CD4-positive, alpha-beta T cell treated with Interleukin-2 at 100 ng/mL for 4 hours (primary cell): ENCODE measurements at regions not wholly inside any gene's neighbourhood (a gene's known extent, or its start where the extent isn't known, plus 50 kb on each side); places are given as distances from the start of the nearest gene placed in this dataset.

Experiments
- DNase-seq: peaks from one replicate; pipeline ENCODE4 v3.0.0-alpha.2; 2020; ENCODE audit warnings: low spot score

DNA sequence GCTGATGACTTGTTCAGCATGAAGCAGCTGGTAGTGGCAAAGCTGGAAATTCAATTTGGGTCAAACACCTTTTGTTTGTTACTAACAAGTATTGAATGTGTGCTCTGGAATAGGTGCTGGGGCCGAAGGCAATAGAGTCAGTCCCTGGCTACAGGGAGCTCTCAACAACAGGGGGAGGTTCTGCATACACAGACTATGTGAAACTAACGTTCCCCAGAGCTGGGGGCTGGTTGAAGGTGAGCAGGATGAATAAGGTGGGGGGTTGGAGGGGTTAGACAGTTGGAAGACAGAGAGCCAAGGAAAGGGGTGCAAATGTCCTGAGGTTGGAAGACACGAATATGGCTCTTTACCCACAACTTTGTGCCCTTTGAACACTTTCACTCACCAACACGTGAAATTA is 84.1 kb upstream of the PLPP4 start:
- DNase-seq, result no peak

DNA sequence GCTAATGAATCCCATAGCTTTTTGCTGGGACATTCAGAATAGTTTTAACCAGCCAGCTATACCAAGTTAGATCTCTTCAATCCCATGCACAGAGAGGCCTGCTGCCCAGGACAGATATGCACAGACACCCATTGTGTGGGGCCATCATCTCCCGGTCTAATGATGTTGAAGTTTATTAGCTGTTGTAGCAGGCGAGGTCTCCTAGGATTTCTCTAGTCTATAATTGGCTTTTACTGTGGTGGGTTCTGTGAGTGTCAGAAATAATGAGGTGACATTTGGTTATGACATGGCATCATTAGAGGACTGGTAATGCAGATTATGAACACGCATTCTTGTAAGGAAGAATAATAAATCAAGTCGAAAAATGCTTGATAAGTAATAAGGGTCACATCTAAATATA is 81.4 kb upstream of the PLPP4 start:
- no peak for DNase-seq

DNA sequence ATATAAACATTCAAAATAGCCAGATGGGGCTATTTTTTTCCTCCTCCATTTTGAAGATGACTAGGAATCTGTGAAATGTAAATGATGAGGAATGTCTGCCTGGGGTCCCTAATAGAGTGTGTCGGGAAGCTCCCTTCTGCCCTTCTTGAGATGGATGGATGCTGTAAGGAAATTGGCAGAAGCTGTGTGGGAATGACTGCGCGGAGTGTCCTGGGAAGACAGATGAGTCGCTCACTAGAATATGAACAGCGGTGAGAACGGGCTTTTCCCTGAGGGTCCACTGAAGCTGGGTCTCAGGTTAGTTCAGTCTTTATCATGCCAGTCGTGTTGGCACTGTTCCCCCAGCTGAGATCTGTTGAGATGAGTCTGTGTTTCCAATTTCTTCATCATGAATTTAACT is 75.1 kb upstream of the PLPP4 start:
- no peak for DNase-seq

DNA sequence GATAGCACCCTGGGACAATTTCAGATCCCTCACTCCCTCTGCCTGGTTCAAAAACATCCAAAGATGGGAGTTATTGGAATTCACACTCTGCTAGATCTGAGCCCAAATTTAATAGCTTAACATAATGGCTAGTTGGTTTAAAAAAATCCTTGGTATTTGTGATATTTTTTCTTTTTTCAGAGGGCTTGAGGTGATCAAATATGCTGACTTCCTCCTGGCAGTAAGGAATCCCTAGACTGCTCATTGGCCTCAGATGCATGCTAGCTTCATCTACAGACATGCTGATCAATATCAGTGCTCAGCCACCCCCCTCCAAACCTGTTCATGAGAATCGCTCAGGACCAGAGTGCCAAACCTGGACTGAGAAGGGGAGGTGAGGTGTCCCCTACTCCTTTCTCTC is 74.7 kb upstream of the PLPP4 start:
- DNase-seq, result no peak

DNA sequence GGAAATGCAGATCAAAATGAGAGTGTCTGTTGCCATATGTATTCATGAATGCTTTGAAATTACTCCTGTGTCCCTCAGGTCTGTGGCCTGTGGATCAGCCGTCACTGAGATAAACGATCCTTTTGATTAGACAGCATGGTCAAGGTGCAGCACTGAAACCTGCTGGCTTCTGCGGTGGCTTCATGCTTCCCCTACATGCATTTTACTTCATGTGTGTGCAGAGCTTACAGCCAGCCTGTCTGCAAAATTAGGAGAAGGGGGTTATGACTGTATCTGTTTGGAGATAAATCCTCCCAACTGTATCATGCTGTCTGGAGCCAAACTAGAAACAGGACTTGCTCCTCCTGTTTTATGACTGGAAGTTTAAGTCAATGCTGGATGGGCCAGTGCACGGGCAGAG is 71.0 kb upstream of the PLPP4 start:
- no peak for DNase-seq

DNA sequence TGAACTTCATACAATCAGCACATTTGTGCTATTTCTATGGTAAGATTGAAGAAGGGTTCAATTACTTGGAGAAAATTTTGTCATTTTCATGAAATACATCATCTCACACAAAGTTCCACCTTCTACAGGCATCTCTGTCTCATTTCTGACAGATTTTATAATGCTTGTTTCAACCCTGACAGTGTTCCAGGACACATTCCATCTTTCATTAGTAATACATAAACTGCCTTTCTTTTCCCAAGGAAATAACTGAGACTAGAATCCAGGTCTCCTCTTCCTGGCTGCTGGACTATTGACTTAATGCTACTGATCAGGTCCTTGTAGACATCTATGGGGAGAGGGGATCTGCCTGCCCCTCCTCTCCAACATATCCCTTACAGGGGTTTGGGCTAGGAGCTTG is 70.1 kb upstream of the PLPP4 start:
- no peak for DNase-seq

DNA sequence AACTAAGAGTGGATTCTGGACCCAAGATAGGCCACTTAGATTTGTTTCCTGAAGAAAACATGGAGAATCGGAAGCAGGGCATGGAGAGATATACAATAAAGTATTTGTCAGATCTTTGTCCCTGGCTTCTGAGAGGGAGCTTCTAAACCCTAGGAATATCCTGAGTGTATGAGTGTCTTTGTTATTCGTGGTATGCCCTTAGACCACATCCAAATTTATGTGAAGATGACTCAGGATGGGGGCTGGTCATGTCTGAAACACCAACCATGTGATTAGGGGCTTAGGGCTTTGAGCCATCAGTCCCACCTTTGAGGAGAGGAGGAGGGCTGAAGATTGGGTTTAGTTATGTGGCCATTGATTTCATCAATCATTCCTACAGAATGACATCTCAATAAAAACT is 69.7 kb upstream of the PLPP4 start:
- DNase-seq, result no peak

DNA sequence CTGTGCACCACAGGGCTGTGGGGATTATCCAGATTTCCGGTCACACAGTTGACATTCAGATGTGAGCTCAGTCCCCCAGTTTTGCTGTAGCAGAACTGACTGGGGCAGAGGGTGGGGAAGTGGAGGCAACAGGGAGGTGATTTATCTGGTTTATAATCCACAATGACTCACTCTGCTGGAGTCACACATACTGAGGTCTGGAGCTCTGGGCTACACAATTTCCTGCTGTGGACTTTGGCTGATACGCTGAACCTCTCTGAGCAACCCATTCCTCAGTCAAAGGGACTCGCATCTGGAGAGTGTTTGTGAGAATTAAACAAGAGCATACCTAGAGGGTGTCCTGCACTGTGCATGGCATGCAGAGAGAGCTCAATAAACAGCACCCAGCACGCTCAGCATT is 64.8 kb upstream of the PLPP4 start:
- no peak for DNase-seq

DNA sequence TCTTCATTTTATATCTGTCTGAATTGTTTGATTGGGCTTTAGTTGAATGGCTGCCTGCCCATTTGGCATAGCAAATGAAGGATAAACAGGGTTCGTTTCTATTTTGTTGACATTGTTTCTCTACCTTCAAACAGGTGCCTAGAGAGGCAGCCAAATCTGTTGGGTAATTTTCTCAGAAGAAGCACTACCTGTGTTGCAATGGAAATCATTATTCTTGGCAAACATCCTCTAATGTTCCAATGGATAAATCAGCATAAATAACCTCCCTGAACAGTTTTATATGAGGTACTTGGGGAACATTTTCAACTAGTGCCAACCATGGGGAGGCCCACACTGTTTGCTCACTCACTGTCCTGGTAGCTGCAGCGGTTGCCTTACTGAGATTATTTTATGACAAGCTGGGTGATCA is 64.4 kb upstream of the PLPP4 start:
- no peak for DNase-seq

DNA sequence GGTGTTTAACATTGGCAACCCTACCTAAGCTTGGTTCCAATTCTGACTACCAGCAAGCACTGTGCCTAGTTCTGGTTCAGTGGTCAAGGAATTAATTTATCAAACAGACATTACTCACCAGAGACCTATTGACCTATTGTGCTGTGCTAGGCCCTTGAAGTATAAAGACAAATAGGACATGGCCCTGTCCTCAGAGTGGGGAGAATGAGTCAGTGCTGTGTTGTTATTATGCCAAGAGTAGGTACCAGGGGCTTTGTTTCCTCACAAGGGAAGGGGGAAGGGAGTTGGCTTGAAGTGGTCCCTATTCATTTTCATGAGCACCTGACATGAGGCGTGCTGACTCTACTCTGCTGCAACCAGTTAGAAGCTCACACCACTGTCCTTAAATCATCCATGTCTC is 62.6 kb upstream of the PLPP4 start:
- DNase-seq, result no peak

DNA sequence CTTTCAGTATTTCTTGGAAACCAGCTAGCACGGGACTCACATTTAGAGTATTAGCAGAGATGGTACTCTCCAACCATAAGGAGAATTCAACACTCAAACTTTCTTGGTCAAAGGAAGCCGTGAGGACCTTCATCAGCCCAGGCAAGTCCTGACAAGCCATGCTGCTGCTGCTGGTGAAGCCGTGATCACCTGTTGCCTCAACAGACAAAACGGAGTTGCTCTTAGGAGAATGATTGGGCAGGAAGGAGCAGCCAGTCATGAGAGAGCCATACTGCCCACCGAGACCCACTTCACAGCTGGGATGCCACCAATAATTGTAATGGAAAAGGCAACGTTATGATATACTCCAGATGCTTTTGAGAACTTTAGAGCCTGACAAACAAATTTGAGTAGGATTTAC is 60.8 kb upstream of the PLPP4 start:
- no peak for DNase-seq

DNA sequence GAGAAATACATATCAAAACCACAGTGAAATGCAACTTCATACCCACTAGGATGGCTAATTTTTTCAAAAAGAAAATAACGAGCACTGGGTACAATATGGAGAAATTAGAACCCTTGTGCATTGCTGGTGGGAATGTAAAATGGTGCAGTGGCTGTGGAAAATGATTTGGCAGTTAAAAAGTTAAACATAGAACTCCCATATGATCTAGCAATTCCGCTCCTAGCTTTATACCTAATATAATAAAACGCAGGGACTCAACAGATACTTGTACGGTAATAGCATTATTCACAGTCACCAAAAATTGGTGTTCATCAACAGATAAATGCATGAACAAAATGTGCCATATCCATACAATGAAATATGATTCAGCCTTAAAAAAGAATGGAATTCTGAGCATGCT is 58.8 kb upstream of the PLPP4 start:
- DNase-seq, result no peak

DNA sequence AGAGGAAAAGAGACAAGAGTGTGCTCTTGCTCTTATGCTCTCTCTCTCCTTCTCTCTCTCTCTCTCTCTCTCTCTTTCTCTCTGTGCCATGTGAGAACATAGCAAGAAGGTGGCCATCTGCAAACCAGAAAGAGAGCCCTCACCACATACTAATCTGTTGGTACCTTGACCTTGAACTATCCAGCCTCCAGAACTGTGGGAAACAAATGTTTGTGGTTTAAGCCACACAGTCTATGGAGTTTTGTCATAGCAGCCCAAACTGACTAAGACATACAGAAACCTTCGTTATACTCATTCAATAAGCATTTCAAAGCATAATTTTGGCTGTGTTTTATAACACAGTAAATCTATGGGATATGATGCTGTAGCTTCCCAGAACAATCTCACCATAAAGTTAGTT is 56.4 kb upstream of the PLPP4 start:
- no peak for DNase-seq

DNA sequence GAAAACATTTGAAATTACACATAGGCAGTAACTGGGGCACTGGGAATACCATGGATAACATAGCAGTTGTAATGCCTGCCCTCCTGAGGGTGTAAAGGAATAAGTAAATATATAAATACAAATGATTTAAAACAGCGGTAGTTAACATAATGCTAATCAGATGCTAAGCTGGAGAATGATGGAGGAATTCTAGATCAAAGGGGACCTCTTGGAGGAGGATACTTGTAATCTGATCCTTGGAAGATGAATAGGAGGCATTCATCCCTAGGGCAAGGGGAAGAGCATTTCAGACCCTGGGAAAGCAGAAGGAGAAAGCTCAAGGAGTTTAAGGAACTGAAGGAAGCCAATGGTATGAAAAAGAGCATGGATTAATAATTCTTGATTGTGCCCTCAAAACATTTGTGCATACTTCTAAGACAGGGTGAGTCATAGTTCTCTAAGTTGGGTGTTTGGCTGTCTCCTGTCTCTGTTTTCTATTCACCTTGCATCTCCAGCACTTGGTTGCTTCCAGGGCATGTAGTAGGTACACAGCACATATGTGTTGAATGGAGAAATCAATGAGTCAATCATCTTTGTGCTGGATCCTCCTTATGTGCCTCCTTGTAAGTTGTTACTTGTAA is 54.8 kb upstream of the PLPP4 start:
- no peak for DNase-seq

DNA sequence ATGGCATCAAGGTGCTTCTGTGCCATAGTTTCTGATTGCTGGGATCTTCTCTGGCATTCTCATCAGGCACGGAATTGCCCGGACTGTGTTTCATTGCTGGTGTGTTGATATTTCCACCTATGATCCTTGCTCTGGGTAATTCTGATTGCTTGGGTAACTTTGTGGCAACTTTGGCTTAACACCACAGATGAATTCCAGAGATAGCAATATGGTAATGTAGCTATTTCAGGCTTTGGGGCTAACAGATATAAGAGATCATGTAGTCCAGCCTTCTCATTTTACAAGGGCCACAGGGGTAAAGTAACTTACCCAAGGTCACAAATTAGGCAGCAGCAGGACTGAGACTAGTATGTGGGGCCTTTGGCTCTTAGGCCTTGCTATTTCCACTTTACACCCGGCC is 53.9 kb upstream of the PLPP4 start:
- no peak for DNase-seq

DNA sequence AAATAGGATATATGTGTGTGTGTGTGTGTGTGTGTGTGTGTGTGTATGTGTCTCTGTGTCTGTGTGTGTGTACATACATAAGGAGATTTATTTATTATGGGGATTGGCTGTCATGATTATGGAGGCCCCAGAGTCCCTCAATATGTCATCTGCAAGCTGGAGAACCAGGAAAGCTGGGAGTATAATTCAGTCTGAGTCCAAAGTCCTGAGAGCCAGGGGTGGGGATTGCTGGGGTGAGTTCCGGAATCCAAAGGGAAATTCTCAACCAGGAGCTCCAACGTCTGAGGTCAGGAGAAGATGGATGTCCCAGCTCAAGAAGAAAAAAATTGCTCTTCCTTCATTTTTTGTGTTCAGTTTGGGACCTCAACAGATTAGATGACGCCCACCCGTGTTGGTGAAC is 50.7 kb upstream of the PLPP4 start:
- no peak for DNase-seq
